ENCODE measurements at regions not wholly inside any gene's neighbourhood (a gene's known extent, or its start where the extent isn't known, plus 50 kb on each side); places are given as distances from the start of the nearest gene placed in this dataset.

DNA sequence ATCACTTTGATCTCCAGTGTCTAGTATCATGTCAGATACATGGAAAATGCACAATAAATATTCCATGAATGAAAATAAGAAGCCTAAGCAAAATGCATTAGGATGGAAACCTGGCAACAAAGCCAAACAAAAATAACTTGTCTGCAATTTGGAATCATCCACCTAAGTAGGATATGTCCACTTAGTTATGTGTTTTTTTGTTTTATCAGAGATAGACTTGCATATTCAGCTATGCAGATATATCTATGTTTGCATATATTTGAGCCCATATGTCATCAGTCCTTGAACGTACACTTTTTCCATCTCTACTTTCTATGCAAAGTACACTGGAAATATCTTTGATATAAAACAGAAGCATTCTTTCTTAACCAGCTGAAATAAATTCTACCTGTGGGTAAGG, 707.1 kb downstream of the EFNA5 start:
- 78% methylated on average over 1 of the region's 1 CpG for WGBS
- Histone ChIP-seq H3K4me3 (ENCODE audit: low read depth in 1 of 3, low read length in 3 of 3) (no peak overlapping the region), H3K27ac (ENCODE audit: low read depth in 1 of 2, low read length in 2 of 2) (no peak overlapping the region), H3K4me1 (ENCODE audit: control insufficient read depth in 4 of 4, insufficient read depth in 4 of 4, low read length in 3 of 4) (no peaks in the 10 kb centered on the region), H3K9me3 (ENCODE audit: control insufficient read depth in 4 of 4, low read length in 3 of 4) (no peaks in the 10 kb centered on the region), H3K9ac (ENCODE audit: low read depth in 1 of 2, low read length in 2 of 2) (no peak overlapping the region), H3K27me3 (ENCODE audit: control insufficient read depth in 4 of 4, insufficient read depth in 4 of 4, low read length in 3 of 4) (no peaks in the 10 kb centered on the region), H3K36me3 (ENCODE audit: control insufficient read depth in 4 of 4, insufficient read depth in 3 of 4, low read depth in 1 of 4, low read length in 3 of 4) (no peaks in the 10 kb centered on the region)
- TF ChIP-seq GABPA (IDR thresholded peaks at IDR 0.05 in 1 of 2, conservative IDR thresholded peaks at IDR 0.05 in 1 of 2) (no peak), NR2F2 (IDR thresholded peaks at IDR 0.05) (no peak), EGR1 (IDR thresholded peaks at IDR 0.05; ENCODE audit: low read depth in 2 of 2) (no peak), HNF4G (IDR thresholded peaks at IDR 0.05) (no peak), RXRA (IDR thresholded peaks at IDR 0.05) (no peak), RAD21 (IDR thresholded peaks at IDR 0.05) (no peak), YY1 (IDR thresholded peaks at IDR 0.05) (no peak), JUND (IDR thresholded peaks at IDR 0.05) (no peak), FOXA2 (IDR thresholded peaks at IDR 0.05) (no peak), TAF1 (conservative IDR thresholded peaks at IDR 0.05) (no peak), HNF4A (conservative IDR thresholded peaks at IDR 0.05) (no peak), SP1 (IDR thresholded peaks at IDR 0.05) (no peak), FOXA1 (IDR thresholded peaks at IDR 0.05) (no peak)
- TF ChIP-seq, protein P1, sequence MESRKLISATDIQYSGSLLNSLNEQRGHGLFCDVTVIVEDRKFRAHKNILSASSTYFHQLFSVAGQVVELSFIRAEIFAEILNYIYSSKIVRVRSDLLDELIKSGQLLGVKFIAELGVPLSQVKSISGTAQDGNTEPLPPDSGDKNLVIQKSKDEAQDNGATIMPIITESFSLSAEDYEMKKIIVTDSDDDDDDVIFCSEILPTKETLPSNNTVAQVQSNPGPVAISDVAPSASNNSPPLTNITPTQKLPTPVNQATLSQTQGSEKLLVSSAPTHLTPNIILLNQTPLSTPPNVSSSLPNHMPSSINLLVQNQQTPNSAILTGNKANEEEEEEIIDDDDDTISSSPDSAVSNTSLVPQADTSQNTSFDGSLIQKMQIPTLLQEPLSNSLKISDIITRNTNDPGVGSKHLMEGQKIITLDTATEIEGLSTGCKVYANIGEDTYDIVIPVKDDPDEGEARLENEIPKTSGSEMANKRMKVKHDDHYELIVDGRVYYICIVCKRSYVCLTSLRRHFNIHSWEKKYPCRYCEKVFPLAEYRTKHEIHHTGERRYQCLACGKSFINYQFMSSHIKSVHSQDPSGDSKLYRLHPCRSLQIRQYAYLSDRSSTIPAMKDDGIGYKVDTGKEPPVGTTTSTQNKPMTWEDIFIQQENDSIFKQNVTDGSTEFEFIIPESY (IDR thresholded peaks at IDR 0.05), result no peak
- TF ChIP-seq, protein P2, sequence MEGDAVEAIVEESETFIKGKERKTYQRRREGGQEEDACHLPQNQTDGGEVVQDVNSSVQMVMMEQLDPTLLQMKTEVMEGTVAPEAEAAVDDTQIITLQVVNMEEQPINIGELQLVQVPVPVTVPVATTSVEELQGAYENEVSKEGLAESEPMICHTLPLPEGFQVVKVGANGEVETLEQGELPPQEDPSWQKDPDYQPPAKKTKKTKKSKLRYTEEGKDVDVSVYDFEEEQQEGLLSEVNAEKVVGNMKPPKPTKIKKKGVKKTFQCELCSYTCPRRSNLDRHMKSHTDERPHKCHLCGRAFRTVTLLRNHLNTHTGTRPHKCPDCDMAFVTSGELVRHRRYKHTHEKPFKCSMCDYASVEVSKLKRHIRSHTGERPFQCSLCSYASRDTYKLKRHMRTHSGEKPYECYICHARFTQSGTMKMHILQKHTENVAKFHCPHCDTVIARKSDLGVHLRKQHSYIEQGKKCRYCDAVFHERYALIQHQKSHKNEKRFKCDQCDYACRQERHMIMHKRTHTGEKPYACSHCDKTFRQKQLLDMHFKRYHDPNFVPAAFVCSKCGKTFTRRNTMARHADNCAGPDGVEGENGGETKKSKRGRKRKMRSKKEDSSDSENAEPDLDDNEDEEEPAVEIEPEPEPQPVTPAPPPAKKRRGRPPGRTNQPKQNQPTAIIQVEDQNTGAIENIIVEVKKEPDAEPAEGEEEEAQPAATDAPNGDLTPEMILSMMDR (IDR thresholded peaks at IDR 0.05; ENCODE audit: low read depth, low read length, missing input control), result no peak
- TF ChIP-seq, protein P3, sequence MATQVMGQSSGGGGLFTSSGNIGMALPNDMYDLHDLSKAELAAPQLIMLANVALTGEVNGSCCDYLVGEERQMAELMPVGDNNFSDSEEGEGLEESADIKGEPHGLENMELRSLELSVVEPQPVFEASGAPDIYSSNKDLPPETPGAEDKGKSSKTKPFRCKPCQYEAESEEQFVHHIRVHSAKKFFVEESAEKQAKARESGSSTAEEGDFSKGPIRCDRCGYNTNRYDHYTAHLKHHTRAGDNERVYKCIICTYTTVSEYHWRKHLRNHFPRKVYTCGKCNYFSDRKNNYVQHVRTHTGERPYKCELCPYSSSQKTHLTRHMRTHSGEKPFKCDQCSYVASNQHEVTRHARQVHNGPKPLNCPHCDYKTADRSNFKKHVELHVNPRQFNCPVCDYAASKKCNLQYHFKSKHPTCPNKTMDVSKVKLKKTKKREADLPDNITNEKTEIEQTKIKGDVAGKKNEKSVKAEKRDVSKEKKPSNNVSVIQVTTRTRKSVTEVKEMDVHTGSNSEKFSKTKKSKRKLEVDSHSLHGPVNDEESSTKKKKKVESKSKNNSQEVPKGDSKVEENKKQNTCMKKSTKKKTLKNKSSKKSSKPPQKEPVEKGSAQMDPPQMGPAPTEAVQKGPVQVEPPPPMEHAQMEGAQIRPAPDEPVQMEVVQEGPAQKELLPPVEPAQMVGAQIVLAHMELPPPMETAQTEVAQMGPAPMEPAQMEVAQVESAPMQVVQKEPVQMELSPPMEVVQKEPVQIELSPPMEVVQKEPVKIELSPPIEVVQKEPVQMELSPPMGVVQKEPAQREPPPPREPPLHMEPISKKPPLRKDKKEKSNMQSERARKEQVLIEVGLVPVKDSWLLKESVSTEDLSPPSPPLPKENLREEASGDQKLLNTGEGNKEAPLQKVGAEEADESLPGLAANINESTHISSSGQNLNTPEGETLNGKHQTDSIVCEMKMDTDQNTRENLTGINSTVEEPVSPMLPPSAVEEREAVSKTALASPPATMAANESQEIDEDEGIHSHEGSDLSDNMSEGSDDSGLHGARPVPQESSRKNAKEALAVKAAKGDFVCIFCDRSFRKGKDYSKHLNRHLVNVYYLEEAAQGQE (IDR thresholded peaks at IDR 0.05), result no peak
- TF ChIP-seq, protein P4, sequence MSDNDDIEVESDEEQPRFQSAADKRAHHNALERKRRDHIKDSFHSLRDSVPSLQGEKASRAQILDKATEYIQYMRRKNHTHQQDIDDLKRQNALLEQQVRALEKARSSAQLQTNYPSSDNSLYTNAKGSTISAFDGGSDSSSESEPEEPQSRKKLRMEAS (IDR thresholded peaks at IDR 0.05), result no peak
- TF ChIP-seq, protein P5, sequence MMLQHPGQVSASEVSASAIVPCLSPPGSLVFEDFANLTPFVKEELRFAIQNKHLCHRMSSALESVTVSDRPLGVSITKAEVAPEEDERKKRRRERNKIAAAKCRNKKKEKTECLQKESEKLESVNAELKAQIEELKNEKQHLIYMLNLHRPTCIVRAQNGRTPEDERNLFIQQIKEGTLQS (IDR thresholded peaks at IDR 0.05), result no peak
- no peak for DNase-seq (ENCODE audit: low spot score)

All from liver (tissue), 8 donors.